ENCODE measurements at regions not wholly inside any gene's neighbourhood (a gene's known extent, or its start where the extent isn't known, plus 50 kb on each side); places are given as distances from the start of the nearest gene placed in this dataset.
"Not testable (repeated sequence)": the region's sequence is repeated elsewhere in the genome, so short reads cannot be mapped to it uniquely, and the experiment has no call there.

GRCh38 chr18:70732916-70733315, 444.1 kb downstream of the SOCS6 start:
- DNase-seq = no peak

DNA sequence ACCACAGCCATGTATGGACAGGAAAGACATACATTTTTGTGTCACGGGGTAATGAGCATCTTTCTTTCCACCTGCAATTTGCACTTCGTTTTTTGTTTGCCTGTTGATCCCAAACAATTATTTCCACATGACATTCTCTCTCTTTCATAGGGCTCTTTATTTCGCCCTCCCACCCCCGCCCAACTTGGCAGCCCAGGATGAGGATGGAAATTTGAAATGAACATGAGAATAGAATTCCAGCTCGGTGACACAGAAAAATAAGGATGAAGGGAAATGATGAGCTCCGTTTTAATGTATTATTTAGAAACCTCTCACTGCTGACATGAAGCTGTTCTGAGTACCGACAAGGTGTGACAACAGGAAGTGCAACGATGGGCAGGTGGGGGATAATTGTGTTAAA, 443.3 kb downstream of the SOCS6 start:
- DNase-seq = no peak

GRCh38 chr18:70720607-70721006, 431.8 kb downstream of the SOCS6 start:
- no peak for DNase-seq

GRCh38 chr18:70709720-70710119, 420.9 kb downstream of the SOCS6 start:
- no peak for DNase-seq

DNA sequence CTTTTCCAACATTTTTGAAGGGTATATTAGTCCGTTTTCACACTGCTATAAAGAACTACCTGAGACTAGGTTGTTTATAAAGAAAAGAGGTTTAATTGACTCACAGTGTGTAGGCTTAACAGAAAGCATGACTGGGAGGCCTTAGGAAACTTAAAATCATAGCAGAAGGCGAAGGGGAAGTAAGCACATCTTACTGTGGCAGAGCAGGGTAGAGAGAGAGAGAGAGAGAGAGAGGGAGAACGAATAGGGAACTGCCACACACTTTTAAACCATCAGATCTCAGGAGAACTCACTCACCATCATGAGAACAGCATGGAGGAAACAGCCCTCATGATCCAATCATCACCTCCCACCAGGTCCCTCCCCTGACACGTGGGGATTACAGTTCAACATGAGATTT, 420.3 kb downstream of the SOCS6 start:
- DNase-seq = no peak

- DNase-seq = no peak
Observed at GRCh38 chr18:70705831-70706416, 417.1 kb downstream of the SOCS6 start.

DNA sequence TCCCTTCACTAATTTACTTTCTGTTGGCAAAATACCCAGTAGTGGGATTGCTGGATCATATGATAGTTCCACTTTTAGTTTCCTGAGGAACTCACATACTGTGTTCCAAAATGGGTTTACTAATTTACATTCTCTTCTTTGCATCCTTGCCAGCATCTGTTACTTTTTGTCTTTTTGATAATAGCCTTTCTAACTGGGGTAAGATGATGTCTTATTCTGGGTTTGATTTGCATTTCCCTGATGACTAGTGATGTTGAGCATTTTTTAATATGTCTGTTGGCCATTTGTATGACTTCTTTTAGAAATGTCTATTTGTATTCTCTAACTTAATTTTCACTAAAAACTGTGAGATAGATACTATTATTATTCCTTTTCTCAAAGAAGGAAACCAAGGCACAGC, 411.7 kb downstream of the SOCS6 start:
- DNase-seq = no peak

DNA sequence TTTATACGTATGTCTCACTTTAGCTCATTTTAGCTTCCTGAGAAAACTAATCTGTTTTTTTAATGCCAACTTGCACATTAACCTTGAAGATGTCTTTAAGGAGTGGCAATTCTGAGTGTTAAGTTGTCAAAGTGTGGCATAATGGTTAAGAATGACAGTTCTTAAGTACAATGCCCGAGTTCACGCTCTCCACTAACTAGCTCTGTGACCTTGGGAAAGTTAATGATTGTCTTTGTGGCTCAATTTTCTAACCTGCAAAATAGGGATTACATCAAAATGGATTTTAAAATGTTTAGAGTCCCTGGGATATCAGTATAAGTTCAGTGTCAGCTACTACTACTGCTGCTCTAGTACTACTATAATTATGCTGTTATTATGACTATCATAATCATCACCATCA, 409.7 kb downstream of the SOCS6 start:
- DNase-seq = no peak

DNA sequence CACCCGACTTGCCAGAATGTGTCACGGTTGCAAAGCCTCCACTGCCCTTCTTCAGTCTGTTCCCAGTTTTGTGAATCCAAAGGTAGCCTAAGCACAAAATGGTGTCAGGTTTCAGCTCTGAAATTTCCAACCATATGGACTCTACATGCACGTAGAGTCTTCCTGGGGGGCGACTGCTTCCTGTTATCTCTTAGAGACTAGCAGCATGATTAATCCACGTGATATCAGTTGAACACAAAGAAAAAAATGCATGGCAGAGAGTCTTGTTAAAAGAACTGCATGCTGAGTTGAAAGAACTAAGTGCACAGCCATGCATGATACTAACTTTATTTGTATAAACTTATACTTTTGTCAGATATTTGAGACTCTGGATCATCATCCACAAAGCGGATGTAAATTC, 404.4 kb downstream of the SOCS6 start:
- no peak for DNase-seq

DNA sequence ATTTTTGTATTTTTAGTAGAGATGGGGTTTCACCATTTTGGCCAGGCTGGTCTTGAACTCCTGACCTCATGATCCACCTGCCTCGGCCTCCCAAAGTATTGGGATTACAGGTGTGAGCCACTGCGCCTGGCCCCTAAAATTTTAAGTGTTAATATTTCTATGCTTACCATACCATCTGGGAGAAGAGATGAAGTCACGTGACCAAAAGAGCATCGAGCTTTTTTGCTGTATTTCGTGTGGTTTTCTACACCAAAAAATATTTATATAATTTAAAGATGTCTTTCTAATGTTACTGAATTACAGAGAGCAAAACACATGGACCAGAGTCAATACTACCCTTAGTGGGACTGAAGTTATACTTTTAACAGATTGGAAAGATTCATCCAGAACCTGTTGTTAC, 400.9 kb downstream of the SOCS6 start:
- not testable (repeated sequence) for DNase-seq

- DNase-seq = no peak
Observed at GRCh38 chr18:70688286-70688685, 399.4 kb downstream of the SOCS6 start.

DNA sequence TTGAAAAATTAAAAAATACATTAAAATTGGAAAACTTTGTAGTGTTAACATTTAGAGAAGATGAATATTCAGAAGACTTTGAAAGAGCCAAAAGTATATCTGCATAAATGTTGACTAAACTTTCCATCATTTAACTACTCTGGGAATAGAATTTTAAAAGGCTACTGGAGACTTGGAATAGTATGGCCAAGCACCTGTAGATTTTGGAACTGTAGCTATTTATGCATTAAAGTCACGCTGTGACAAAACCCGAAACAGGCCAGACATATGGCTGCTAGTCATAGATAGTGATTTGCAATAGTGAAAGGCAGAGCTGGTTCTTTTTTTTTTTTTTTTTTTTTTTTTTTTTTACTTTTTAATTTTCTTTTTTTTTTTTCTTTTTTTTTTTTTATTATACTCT, 396.0 kb downstream of the SOCS6 start:
- DNase-seq = no peak

GRCh38 chr18:70683263-70683662, 394.4 kb downstream of the SOCS6 start:
- DNase-seq = no peak

DNA sequence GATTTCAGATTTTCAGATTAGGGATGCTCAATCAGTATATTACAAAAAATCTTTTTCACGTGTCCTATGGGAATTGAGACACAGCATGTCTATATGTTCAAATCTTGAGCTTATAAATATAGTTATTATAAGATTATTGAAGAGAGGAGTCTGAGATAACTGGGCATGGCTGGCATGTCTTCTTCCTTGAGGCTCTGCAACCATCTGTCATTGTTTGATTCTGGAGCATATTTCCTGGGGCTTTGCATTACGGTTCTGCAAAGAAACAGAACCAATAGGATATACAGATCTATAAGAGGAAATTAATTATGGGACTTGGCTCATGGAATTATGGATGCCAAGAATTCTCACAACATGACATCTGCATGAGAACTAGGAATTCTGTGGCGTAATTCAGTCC, 386.1 kb downstream of the SOCS6 start:
- no peak for DNase-seq

- no peak for DNase-seq
Observed at GRCh38 chr18:70673831-70674230, 385.0 kb downstream of the SOCS6 start.

DNA sequence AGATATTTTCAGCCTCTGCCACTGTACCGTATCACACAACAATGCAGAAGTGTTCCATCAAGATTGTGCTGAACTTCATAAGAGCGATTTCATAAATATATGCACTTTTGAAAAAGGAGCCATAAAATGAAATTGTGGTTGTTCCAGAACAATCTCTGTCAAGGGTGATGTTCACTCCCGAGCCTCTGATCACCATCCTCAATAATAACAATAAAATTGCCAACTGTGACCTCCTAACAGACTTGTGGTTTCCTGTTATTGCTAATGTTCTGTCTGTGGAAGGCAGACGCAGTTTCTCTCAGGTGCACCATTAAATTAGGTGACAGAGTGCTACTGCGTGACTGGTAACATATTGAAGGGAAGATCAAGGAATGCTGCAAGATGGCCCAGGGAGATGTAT, 383.7 kb downstream of the SOCS6 start:
- DNase-seq = no peak

- DNase-seq = no peak
Observed at GRCh38 chr18:70671889-70672565, 383.2 kb downstream of the SOCS6 start.

GRCh38 chr18:70666936-70667335, 378.1 kb downstream of the SOCS6 start:
- no peak for DNase-seq

DNA sequence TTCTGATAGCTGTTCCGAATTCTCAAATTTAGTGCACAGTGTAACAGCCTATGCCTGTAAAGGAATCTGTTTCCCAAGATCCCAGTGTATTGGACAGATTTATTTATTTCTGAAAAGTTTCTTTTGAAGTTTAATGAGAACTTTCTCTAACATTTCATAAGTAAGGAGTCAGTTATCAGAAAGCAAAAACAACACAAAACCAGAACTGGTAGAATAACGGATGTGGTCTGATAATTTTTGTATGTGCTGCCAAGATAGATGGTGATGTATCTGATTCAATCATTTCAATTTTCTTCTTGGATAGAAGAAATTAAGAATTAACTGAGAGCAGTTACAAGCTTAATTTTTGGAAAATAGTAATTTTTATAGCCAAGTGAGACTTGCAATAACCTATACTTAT, 374.3 kb downstream of the SOCS6 start:
- DNase-seq = no peak

DNA sequence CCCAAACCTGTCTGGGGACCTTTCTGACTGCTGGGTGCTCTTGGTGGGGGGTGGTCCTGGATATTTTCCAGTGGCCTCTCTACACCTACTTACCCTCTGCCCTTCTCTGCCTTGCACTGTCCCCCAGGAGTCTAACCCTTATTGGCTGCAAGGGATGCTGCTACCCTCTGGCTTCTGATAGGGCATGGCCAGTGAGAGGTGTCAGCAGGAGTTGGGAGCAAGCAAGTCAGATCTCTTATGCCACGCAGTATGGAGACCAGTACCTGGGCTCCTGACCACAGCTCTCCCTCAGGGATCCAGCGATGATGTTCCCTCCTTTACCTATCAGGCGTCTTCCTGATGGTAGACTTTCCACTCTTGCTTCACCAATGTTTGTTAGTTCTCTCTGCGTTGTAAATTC, 373.7 kb downstream of the SOCS6 start:
- DNase-seq = no peak

GRCh38 chr18:70659036-70659925, 370.4 kb downstream of the SOCS6 start:
- DNase-seq = peak; percentile 39

GRCh38 chr18:70653671-70654070, 364.8 kb downstream of the SOCS6 start:
- DNase-seq = no peak

DNA sequence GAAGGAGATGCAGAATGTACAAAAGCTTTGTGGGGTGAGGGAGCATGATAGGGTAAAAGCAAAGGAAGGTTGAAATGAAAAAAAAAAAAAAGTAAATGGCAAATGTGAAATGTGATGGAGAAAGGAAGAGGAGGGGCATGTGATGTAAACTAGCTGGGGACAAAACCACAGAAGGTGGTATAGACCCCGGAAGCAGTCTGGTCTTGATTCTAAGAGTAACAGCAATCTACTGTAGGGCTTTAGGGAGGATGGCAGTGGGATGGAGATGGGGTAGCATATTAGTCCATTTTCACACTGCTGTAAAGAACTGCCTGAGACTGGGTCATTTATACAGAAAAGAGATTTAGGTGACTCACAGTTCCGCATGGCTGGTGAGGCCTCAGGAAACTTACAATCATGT, 362.0 kb downstream of the SOCS6 start:
- no peak for DNase-seq

- no peak for DNase-seq
Observed at GRCh38 chr18:70649683-70650082, 360.8 kb downstream of the SOCS6 start.
